Panc1 (cell line): ENCODE measurements at regions not wholly inside any gene's neighbourhood (a gene's known extent, or its start where the extent isn't known, plus 50 kb on each side); places are given as distances from the start of the nearest gene placed in this dataset.

ENCODE experiments used
- ATAC-seq: fragments of 200-7000 bp; cut with Tn5 transposase; 2 replicates; pipeline ENCODE4 v1.9.1; 2020; ENCODE audit warnings: mild to moderate bottlenecking, moderate library complexity
- BruUV-seq: library from RNA; stranded (reverse); fragments of 400-500 nt; replicated peaks from 2 replicates; lab custom pipeline; 2021; lab: Mats Ljungman, UMichigan
- CTCF ChIA-PET: fragments of 300-600 bp; sonication (Branson Sonifier 250); formaldehyde crosslinking; loops from one replicate; lab custom pipeline; 2022; ENCODE audit warnings: antibody characterized with exemption; lab: Charles Lee
- POLR2A ChIA-PET: fragments of 300-600 bp; sonication (Branson Sonifier 250); formaldehyde crosslinking; loops from one replicate; lab custom pipeline; 2022; ENCODE audit warnings: antibody characterized with exemption; lab: Charles Lee
- DNase-seq: peaks from one replicate; pipeline ENCODE4 v3.0.0-alpha.2; 2010; ENCODE audit warnings: low read depth, low spot score
- H3K27ac ChIP-seq: 2 replicates; pipeline ENCODE4 v1.5.1; 2011; ENCODE audit warnings: mild to moderate bottlenecking, low read length, inconsistent platforms
- H3K27me3 ChIP-seq: fragments of 200-500 bp; sonication (Bioruptor generic); 2 replicates; pipeline ENCODE4 v1.6.0; 2014; ENCODE audit warnings: low read length, inconsistent platforms; ENCODE audit not compliant: control insufficient read depth, insufficient read depth
- H3K36me3 ChIP-seq: fragments of 200-500 bp; sonication (Bioruptor generic); 2 replicates; pipeline ENCODE4 v1.5.1; 2014; ENCODE audit warnings: inconsistent platforms, mild to moderate bottlenecking, low read length, moderate library complexity; ENCODE audit not compliant: control insufficient read depth, insufficient read depth
- H3K4me1 ChIP-seq: 2 replicates; pipeline ENCODE4 v1.5.1; 2011; ENCODE audit warnings: inconsistent platforms, mild to moderate bottlenecking, low read length, moderate library complexity; ENCODE audit not compliant: control insufficient read depth, insufficient read depth
- H3K4me3 ChIP-seq, 2 experiments: 2 replicates each; pipeline ENCODE4 v1.5.1; 2011 to 2012; ENCODE audit warnings: low read depth in 2 of 2, low read length in 2 of 2, mild to moderate bottlenecking in 2 of 2, inconsistent platforms in 1 of 2, moderate library complexity in 1 of 2
- H3K9me3 ChIP-seq: fragments of 200-500 bp; sonication (Bioruptor generic); 2 replicates; pipeline ENCODE4 v1.5.1; 2014; ENCODE audit warnings: low read depth, mild to moderate bottlenecking, inconsistent platforms, low read length, moderate library complexity; ENCODE audit not compliant: control insufficient read depth, insufficient read depth
- CTCF ChIP-seq: fragments of 450-650 bp; IDR thresholded peaks from 2 replicates; pipeline ENCODE4 v1.5.1; 2017; ENCODE audit warnings: mild to moderate bottlenecking
- POLR2AphosphoS5 ChIP-seq: IDR thresholded peaks from 2 replicates; pipeline ENCODE4 v1.6.1; 2012; ENCODE audit warnings: mild to moderate bottlenecking, low read depth, low read length, moderate library complexity
- SIN3A ChIP-seq: IDR thresholded peaks from 2 replicates; pipeline ENCODE4 v1.6.1; 2012; ENCODE audit warnings: low read depth, mild to moderate bottlenecking, low read length, moderate library complexity, borderline replicate concordance; ENCODE audit not compliant: insufficient read depth
- TCF7L2 ChIP-seq: IDR thresholded peaks from 2 replicates; pipeline ENCODE4 v1.6.1; 2011; ENCODE audit warnings: mild to moderate bottlenecking, low read depth, low read length, inconsistent platforms
- in situ Hi-C: cut with HindIII; loops from 2 replicates; pipeline ENCODE4 v1.10.0; 2016; ENCODE audit warnings: low sequenced_read_pairs, low pct_unique_long_range_greater_than_20kb
- intact Hi-C: fragments of 100-400 bp; cut with micrococcal nuclease; formaldehyde crosslinking; loops from one replicate; pipeline ENCODE4 v1.10.0; 2022; ENCODE audit not compliant: unreplicated experiment
- TF ChIP-seq, protein P1 (sequence below), 2 experiments: IDR thresholded peaks; 2 replicates each; pipeline ENCODE4 v1.6.1; 2011 to 2012; ENCODE audit warnings: low read depth in 2 of 2, control low read depth in 1 of 2, low read length in 1 of 2, mild to moderate bottlenecking in 1 of 2, moderate library complexity in 1 of 2; ENCODE audit not compliant: insufficient read depth in 1 of 2

GRCh38 chr22:22835242-22835641 is 52.4 kb upstream of the IGLL5 start:
- intact Hi-C loops: no loop called here
- TF ChIP-seq CTCF (no peak), TCF7L2 (no peak), POLR2AphosphoS5 (no peak)
- TF ChIP-seq, protein P1, sequence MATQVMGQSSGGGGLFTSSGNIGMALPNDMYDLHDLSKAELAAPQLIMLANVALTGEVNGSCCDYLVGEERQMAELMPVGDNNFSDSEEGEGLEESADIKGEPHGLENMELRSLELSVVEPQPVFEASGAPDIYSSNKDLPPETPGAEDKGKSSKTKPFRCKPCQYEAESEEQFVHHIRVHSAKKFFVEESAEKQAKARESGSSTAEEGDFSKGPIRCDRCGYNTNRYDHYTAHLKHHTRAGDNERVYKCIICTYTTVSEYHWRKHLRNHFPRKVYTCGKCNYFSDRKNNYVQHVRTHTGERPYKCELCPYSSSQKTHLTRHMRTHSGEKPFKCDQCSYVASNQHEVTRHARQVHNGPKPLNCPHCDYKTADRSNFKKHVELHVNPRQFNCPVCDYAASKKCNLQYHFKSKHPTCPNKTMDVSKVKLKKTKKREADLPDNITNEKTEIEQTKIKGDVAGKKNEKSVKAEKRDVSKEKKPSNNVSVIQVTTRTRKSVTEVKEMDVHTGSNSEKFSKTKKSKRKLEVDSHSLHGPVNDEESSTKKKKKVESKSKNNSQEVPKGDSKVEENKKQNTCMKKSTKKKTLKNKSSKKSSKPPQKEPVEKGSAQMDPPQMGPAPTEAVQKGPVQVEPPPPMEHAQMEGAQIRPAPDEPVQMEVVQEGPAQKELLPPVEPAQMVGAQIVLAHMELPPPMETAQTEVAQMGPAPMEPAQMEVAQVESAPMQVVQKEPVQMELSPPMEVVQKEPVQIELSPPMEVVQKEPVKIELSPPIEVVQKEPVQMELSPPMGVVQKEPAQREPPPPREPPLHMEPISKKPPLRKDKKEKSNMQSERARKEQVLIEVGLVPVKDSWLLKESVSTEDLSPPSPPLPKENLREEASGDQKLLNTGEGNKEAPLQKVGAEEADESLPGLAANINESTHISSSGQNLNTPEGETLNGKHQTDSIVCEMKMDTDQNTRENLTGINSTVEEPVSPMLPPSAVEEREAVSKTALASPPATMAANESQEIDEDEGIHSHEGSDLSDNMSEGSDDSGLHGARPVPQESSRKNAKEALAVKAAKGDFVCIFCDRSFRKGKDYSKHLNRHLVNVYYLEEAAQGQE (IDR thresholded peaks at IDR 0.05; ENCODE audit: insufficient read depth in 1 of 2, low read depth in 2 of 2, low read length in 1 of 2): no peak
- POLR2A ChIA-PET: no interaction called here
- DNase-seq (no peak), ATAC-seq (no peak)
- CTCF ChIA-PET: no interaction called here
- H3K9me3 ChIP-seq: 0 out of 2 replicates have a peak, but pooled peaks cover 5% of the 10 kb centered on the region
- no peaks in the 10 kb centered on the region for H3K27me3 ChIP-seq
- no peak overlapping the region for H3K4me3 ChIP-seq
- H3K36me3 ChIP-seq: no peaks in the 10 kb centered on the region
- in situ Hi-C loops: no loop called here
- H3K27ac ChIP-seq: no peak overlapping the region
- H3K4me1 ChIP-seq: no peaks in the 10 kb centered on the region
- BruUV-seq: no TSS peak

GRCh38 chr22:22835771-22836291 is 51.8 kb upstream of the IGLL5 start:
- H3K27ac ChIP-seq: no peak overlapping the region
- no peaks in the 10 kb centered on the region for H3K4me1 ChIP-seq
- no peak for TF ChIP-seq TCF7L2
- CTCF ChIA-PET: no interaction called here
- POLR2A ChIA-PET: no interaction called here
- intact Hi-C loops (no loop called here), in situ Hi-C loops (no loop called here)
- H3K9me3 ChIP-seq: 0 out of 2 replicates have a peak, but pooled peaks cover 5% of the 10 kb centered on the region
- no peaks in the 10 kb centered on the region; the same call in 1 of the 2 replicates for H3K27me3 ChIP-seq
- DNase-seq (no peak), ATAC-seq (no peak)
- no peak overlapping the region for H3K4me3 ChIP-seq
- BruUV-seq: no TSS peak
- no peaks in the 10 kb centered on the region for H3K36me3 ChIP-seq

GRCh38 chr22:22836635-22837034 is 51.0 kb upstream of the IGLL5 start:
- POLR2A ChIA-PET: no interaction called here

More at GRCh38 chr22:22836635-22837034, 51.0 kb upstream of the IGLL5 start:
- DNase-seq (no peak), ATAC-seq (no peak)
- Histone ChIP-seq H3K27me3 (no peaks in the 10 kb centered on the region; the same call in 1 of the 2 replicates), H3K4me3 (no peak overlapping the region), H3K9me3 (no peaks in the 10 kb centered on the region), H3K36me3 (no peaks in the 10 kb centered on the region), H3K4me1 (no peaks in the 10 kb centered on the region), H3K27ac (no peak overlapping the region)
- BruUV-seq: no TSS peak
- TF ChIP-seq TCF7L2 (no peak), SIN3A (no peak), CTCF (no peak), POLR2AphosphoS5 (no peak)
- TF ChIP-seq, protein P1 (IDR thresholded peaks at IDR 0.05; ENCODE audit: insufficient read depth in 1 of 2, low read depth in 2 of 2, low read length in 1 of 2): no peak
- intact Hi-C loops (no loop called here), in situ Hi-C loops (no loop called here)
- CTCF ChIA-PET: no interaction called here
